Subcutaneous abdominal adipose tissue (tissue), 5 donors: ENCODE measurements at regions not wholly inside any gene's neighbourhood (a gene's known extent, or its start where the extent isn't known, plus 50 kb on each side); places are given as distances from the start of the nearest gene placed in this dataset.

Source experiments
- H3K27ac ChIP-seq: one replicate; pipeline ENCODE4 v1.7.0; 2013; ENCODE audit warnings: low read depth, mild to moderate bottlenecking, inconsistent platforms, low read length, moderate library complexity
- H3K27me3 ChIP-seq, 5 donors: one replicate each; pipeline ENCODE4 v1.7.0; 2013; ENCODE audit warnings: low read length in 5 of 5, inconsistent platforms in 1 of 5; ENCODE audit not compliant: control insufficient read depth in 5 of 5, insufficient read depth in 4 of 5
- H3K36me3 ChIP-seq, 5 donors: one replicate each; pipeline ENCODE4 v1.7.0; 2013; ENCODE audit warnings: low read length in 5 of 5; ENCODE audit not compliant: control insufficient read depth in 5 of 5, insufficient read depth in 5 of 5
- H3K4me1 ChIP-seq, 5 donors: one replicate each; pipeline ENCODE4 v1.7.0; 2013; ENCODE audit warnings: low read length in 5 of 5, mild to moderate bottlenecking in 3 of 5, moderate library complexity in 1 of 5; ENCODE audit not compliant: control insufficient read depth in 5 of 5, insufficient read depth in 5 of 5
- H3K4me3 ChIP-seq, 5 donors: one replicate each; pipeline ENCODE4 v1.7.0; 2013; ENCODE audit warnings: low read length in 5 of 5, low read depth in 1 of 5
- H3K9ac ChIP-seq, 5 donors: one replicate each; pipeline ENCODE4 v1.7.0; 2013; ENCODE audit warnings: low read length in 5 of 5, mild to moderate bottlenecking in 4 of 5, moderate library complexity in 3 of 5
- H3K9me3 ChIP-seq, 5 donors: one replicate each; pipeline ENCODE4 v1.7.0; 2013; ENCODE audit warnings: low read length in 5 of 5; ENCODE audit not compliant: control insufficient read depth in 5 of 5
- donor health status: healthy.
- donor health status: healthy.
- donor health status: healthy.
- donor health status: healthy.
- donor health status: healthy.

- Histone ChIP-seq H3K36me3 (no peaks in the 10 kb centered on the region), H3K4me3 (no peak overlapping the region), H3K4me1 (no peaks in the 10 kb centered on the region)
Measured at GRCh38 chr5:124093658-124094057, 581.7 kb downstream of the CSNK1G3 start.

GRCh38 chr5:124090115-124090514 is 578.1 kb downstream of the CSNK1G3 start:
- no peaks in the 10 kb centered on the region for H3K9me3 ChIP-seq
- no peak overlapping the region for H3K27ac ChIP-seq
- no peak overlapping the region for H3K4me3 ChIP-seq
- no peak overlapping the region for H3K9ac ChIP-seq
- H3K36me3 ChIP-seq, result no peaks in the 10 kb centered on the region
- no peaks in the 10 kb centered on the region for H3K27me3 ChIP-seq
- H3K4me1 ChIP-seq, result no peaks in the 10 kb centered on the region

More at GRCh38 chr5:124093658-124094057, 581.7 kb downstream of the CSNK1G3 start:
- H3K9me3 ChIP-seq, result no peaks in the 10 kb centered on the region
- no peaks in the 10 kb centered on the region for H3K27me3 ChIP-seq
- H3K9ac ChIP-seq, result no peak overlapping the region
- no peak overlapping the region for H3K27ac ChIP-seq

- no peaks in the 10 kb centered on the region for H3K36me3 ChIP-seq
- no peaks in the 10 kb centered on the region for H3K4me1 ChIP-seq
- no peak overlapping the region for H3K9ac ChIP-seq
- no peaks in the 10 kb centered on the region for H3K27me3 ChIP-seq
- no peaks in the 10 kb centered on the region for H3K9me3 ChIP-seq
- no peak overlapping the region for H3K27ac ChIP-seq
- H3K4me3 ChIP-seq, result no peak overlapping the region
Measured at GRCh38 chr5:124089578-124089977, 577.6 kb downstream of the CSNK1G3 start.

- no peaks in the 10 kb centered on the region for H3K36me3 ChIP-seq
- no peak overlapping the region for H3K27ac ChIP-seq
- no peak overlapping the region for H3K9ac ChIP-seq
- H3K9me3 ChIP-seq, result no peaks in the 10 kb centered on the region
- H3K4me3 ChIP-seq, result no peak overlapping the region
- no peaks in the 10 kb centered on the region for H3K27me3 ChIP-seq
- no peaks in the 10 kb centered on the region for H3K4me1 ChIP-seq
Measured at GRCh38 chr5:124088289-124089032, 576.5 kb downstream of the CSNK1G3 start.

- Histone ChIP-seq H3K9me3 (no peaks in the 10 kb centered on the region), H3K4me1 (no peaks in the 10 kb centered on the region), H3K27ac (no peak overlapping the region), H3K4me3 (no peak overlapping the region), H3K27me3 (no peaks in the 10 kb centered on the region), H3K9ac (no peak overlapping the region), H3K36me3 (no peaks in the 10 kb centered on the region)
Measured at GRCh38 chr5:124087752-124088151, 575.8 kb downstream of the CSNK1G3 start.

- Histone ChIP-seq H3K4me3 (no peak overlapping the region), H3K36me3 (no peaks in the 10 kb centered on the region), H3K9me3 (no peaks in the 10 kb centered on the region), H3K4me1 (peaks cover 0 to 10% (median 5%) of the 10 kb centered on the region in 5 donors), H3K9ac (no peak overlapping the region), H3K27me3 (no peaks in the 10 kb centered on the region), H3K27ac (no peak overlapping the region)
Measured at GRCh38 chr5:124080256-124080655, 568.3 kb downstream of the CSNK1G3 start.

GRCh38 chr5:124079062-124079461 is 567.1 kb downstream of the CSNK1G3 start:
- no peak overlapping the region for H3K4me3 ChIP-seq

GRCh38 chr5:124074500-124074899 is 562.5 kb downstream of the CSNK1G3 start:
- Histone ChIP-seq H3K9ac (no peak overlapping the region), H3K27me3 (no peaks in the 10 kb centered on the region), H3K4me1 (peaks cover 0 to 9% (median 3%) of the 10 kb centered on the region in 5 donors), H3K36me3 (no peaks in the 10 kb centered on the region), H3K27ac (no peak overlapping the region), H3K4me3 (no peak overlapping the region), H3K9me3 (no peaks in the 10 kb centered on the region)

More at GRCh38 chr5:124079062-124079461, 567.1 kb downstream of the CSNK1G3 start:
- Histone ChIP-seq H3K27ac (no peak overlapping the region), H3K27me3 (no peaks in the 10 kb centered on the region), H3K9ac (no peak overlapping the region), H3K9me3 (no peaks in the 10 kb centered on the region), H3K36me3 (no peaks in the 10 kb centered on the region), H3K4me1 (peaks cover 0 to 10% (median 5%) of the 10 kb centered on the region in 5 donors)

GRCh38 chr5:124072570-124072969 is 560.6 kb downstream of the CSNK1G3 start:
- Histone ChIP-seq H3K27me3 (no peaks in the 10 kb centered on the region), H3K9ac (no peak overlapping the region), H3K27ac (no peak overlapping the region)

GRCh38 chr5:124071039-124071438 is 559.1 kb downstream of the CSNK1G3 start:
- Histone ChIP-seq H3K36me3 (no peaks in the 10 kb centered on the region), H3K4me1 (no peaks in the 10 kb centered on the region), H3K9ac (no peak overlapping the region), H3K27me3 (no peaks in the 10 kb centered on the region), H3K4me3 (no peak overlapping the region), H3K9me3 (no peaks in the 10 kb centered on the region), H3K27ac (no peak overlapping the region)

More at GRCh38 chr5:124072570-124072969, 560.6 kb downstream of the CSNK1G3 start:
- no peaks in the 10 kb centered on the region for H3K4me1 ChIP-seq
- H3K9me3 ChIP-seq, result no peaks in the 10 kb centered on the region
- H3K4me3 ChIP-seq, result no peak overlapping the region
- no peaks in the 10 kb centered on the region for H3K36me3 ChIP-seq
